OCI-LY1 (cell line): ENCODE measurements at regions not wholly inside any gene's neighbourhood (a gene's known extent, or its start where the extent isn't known, plus 50 kb on each side); places are given as distances from the start of the nearest gene placed in this dataset.

Experiments used
- H2AFZ ChIP-seq: fragments of 200-600 bp; sonication (generic), shearing (Covaris generic); 2 replicates; pipeline ENCODE4 v1.6.0; 2014; ENCODE audit warnings: antibody characterized with exemption, mild to moderate bottlenecking, low read length
- H3F3A ChIP-seq: fragments of 200-600 bp; sonication (generic), shearing (Covaris generic); 2 replicates; pipeline ENCODE4 v1.6.0; 2014; ENCODE audit warnings: mild to moderate bottlenecking, antibody characterized with exemption, low read length, moderate library complexity; ENCODE audit not compliant: insufficient read depth
- H3K27ac ChIP-seq: fragments of 200-600 bp; sonication (generic); 2 replicates; pipeline ENCODE4 v1.5.1; 2014; ENCODE audit warnings: low read length, mixed run types, mild to moderate bottlenecking, low read depth; ENCODE audit not compliant: poor library complexity, severe bottlenecking
- H3K27me3 ChIP-seq: fragments of 200-600 bp; sonication (generic); 2 replicates; pipeline ENCODE4 v1.6.0; 2014; ENCODE audit warnings: antibody characterized with exemption, mild to moderate bottlenecking, low read length, moderate library complexity; ENCODE audit not compliant: insufficient read depth
- H3K36me3 ChIP-seq: fragments of 200-600 bp; sonication (generic); 2 replicates; pipeline ENCODE4 v1.6.1; 2014; ENCODE audit warnings: mild to moderate bottlenecking, antibody characterized with exemption, low read length, moderate library complexity, mixed read lengths; ENCODE audit not compliant: insufficient read depth
- H3K4me1 ChIP-seq: fragments of 200-600 bp; sonication (generic); 2 replicates; pipeline ENCODE4 v1.5.1; 2014; ENCODE audit warnings: mild to moderate bottlenecking, low read length, moderate library complexity; ENCODE audit not compliant: insufficient read depth, severe bottlenecking
- H3K4me2 ChIP-seq: fragments of 200-600 bp; sonication (generic), shearing (Covaris generic); 2 replicates; pipeline ENCODE4 v1.6.1; 2014; ENCODE audit warnings: low read length
- H3K4me3 ChIP-seq: fragments of 200-600 bp; sonication (generic); 2 replicates; pipeline ENCODE4 v1.5.1; 2014; ENCODE audit warnings: low read length, low read depth, mild to moderate bottlenecking, mixed read lengths; ENCODE audit not compliant: poor library complexity, severe bottlenecking
- H3K79me2 ChIP-seq: fragments of 200-600 bp; shearing (Covaris generic); 2 replicates; pipeline ENCODE4 v1.6.1; 2016; ENCODE audit warnings: mixed run types, low read length, mixed read lengths; ENCODE audit not compliant: insufficient read depth
- H3K9ac ChIP-seq: fragments of 200-600 bp; sonication (generic), shearing (Covaris generic); 2 replicates; pipeline ENCODE4 v1.6.1; 2014; ENCODE audit warnings: mild to moderate bottlenecking, low read length, mixed read lengths
- H3K9me2 ChIP-seq: fragments of 200-600 bp; sonication (generic), shearing (Covaris generic); 2 replicates; pipeline ENCODE4 v1.6.1; 2014; ENCODE audit warnings: low read depth, mild to moderate bottlenecking, low read length, mixed read lengths
- H3K9me3 ChIP-seq: fragments of 200-600 bp; shearing (Covaris generic); 2 replicates; pipeline ENCODE4 v1.6.1; 2014; ENCODE audit warnings: low read length, mixed read lengths
- H4K20me1 ChIP-seq: fragments of 200-600 bp; sonication (generic), shearing (Covaris generic); 2 replicates; pipeline ENCODE4 v1.6.0; 2016; ENCODE audit warnings: mild to moderate bottlenecking, low read length; ENCODE audit not compliant: insufficient read depth
- EZH2 ChIP-seq: fragments of 200-600 bp; sonication (generic), shearing (Covaris generic); IDR thresholded peaks from 2 replicates; pipeline ENCODE4 v1.8.0; 2017; ENCODE audit warnings: borderline replicate concordance, mixed run types, mild to moderate bottlenecking, antibody characterized with exemption, low read length, moderate library complexity, mixed read lengths
- TF ChIP-seq, protein P1 (sequence below): fragments of 200-600 bp; sonication (generic), shearing (Covaris generic); IDR thresholded peaks from 2 replicates; pipeline ENCODE4 v1.5.1; 2017; ENCODE audit warnings: mild to moderate bottlenecking, antibody characterized with exemption, low read length, moderate library complexity, mixed read lengths

DNA sequence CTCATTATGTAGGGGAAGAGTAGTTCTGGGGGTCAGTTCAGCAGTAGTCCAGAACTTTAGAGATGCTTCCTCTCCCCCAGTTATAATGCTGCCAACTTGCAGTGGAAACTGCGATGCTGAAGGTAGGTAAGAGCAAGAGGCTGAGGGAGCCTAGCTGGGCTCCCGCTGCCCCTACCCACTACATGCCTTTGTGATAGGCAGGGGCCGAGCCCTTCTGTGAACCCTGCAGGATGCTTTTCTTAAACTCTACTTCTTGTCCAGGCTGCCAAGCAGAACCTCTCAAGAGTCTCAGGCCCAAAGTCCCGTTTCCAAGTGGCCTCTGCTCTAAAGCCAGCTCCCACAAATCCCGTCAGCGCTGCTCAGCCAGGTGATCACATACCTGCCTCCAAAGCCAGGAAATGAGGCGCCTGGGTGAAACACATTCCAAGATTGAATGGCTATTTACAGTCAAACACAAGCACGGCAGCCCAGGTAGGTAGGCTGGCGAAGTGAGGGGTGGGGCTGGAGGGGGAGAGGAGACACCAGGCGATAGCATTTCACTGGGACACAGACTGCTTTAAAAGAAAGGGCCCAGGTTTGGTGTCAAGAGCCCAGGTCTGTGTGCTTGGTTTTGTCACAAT lies 150.7 kb downstream of the CD24 start:
- Histone ChIP-seq H3K4me2 (no peak overlapping the region), H3K27me3 (no peaks in the 10 kb centered on the region), H3K9me2 (no peaks in the 10 kb centered on the region), H3K4me1 (peaks cover 8% of the 10 kb centered on the region), H3K4me3 (no peak overlapping the region), H3K9me3 (no peaks in the 10 kb centered on the region), H4K20me1 (no peaks in the 10 kb centered on the region), H3K36me3 (no peaks in the 10 kb centered on the region), H2AFZ (peak overlapping the region; percentile 75), H3F3A (no peaks in the 10 kb centered on the region), H3K27ac (no peak overlapping the region), H3K9ac (no peak overlapping the region), H3K79me2 (no peaks in the 10 kb centered on the region)
- TF ChIP-seq, protein P1, sequence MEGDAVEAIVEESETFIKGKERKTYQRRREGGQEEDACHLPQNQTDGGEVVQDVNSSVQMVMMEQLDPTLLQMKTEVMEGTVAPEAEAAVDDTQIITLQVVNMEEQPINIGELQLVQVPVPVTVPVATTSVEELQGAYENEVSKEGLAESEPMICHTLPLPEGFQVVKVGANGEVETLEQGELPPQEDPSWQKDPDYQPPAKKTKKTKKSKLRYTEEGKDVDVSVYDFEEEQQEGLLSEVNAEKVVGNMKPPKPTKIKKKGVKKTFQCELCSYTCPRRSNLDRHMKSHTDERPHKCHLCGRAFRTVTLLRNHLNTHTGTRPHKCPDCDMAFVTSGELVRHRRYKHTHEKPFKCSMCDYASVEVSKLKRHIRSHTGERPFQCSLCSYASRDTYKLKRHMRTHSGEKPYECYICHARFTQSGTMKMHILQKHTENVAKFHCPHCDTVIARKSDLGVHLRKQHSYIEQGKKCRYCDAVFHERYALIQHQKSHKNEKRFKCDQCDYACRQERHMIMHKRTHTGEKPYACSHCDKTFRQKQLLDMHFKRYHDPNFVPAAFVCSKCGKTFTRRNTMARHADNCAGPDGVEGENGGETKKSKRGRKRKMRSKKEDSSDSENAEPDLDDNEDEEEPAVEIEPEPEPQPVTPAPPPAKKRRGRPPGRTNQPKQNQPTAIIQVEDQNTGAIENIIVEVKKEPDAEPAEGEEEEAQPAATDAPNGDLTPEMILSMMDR: no peak
- TF ChIP-seq EZH2: no peak

DNA sequence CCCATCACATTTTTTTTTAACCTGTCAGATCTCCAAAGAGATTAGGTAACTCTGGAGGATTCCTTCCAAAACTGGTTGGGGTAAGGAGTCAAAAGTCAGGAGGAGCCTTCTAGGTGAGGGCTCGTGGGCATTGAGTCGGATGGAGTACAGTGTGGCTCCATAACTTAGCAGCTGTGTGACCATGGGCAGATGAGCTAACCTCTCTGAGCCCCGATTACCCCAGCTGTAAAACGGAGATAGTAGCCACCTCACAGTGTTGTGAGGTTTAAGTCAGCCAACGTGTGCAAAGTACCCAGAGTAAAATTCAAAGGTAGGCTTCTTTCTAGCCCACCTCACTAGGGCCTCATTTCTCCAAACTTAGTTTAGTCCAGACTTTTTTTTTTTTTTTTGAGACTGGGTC lies 151.5 kb downstream of the CD24 start:
- no peaks in the 10 kb centered on the region for H3K27me3 ChIP-seq
- no peaks in the 10 kb centered on the region for H3K9me3 ChIP-seq
- peaks cover 8% of the 10 kb centered on the region for H3K4me1 ChIP-seq
- H3K9ac ChIP-seq: no peak overlapping the region
- H3K36me3 ChIP-seq: no peaks in the 10 kb centered on the region
- H3F3A ChIP-seq: no peaks in the 10 kb centered on the region
- no peak overlapping the region for H3K4me2 ChIP-seq
- no peaks in the 10 kb centered on the region for H4K20me1 ChIP-seq
- H3K9me2 ChIP-seq: no peaks in the 10 kb centered on the region
- H2AFZ ChIP-seq: no peak overlapping the region
- no peak overlapping the region for H3K4me3 ChIP-seq
- no peaks in the 10 kb centered on the region for H3K79me2 ChIP-seq
- no peak for TF ChIP-seq EZH2
- H3K27ac ChIP-seq: no peak overlapping the region

DNA sequence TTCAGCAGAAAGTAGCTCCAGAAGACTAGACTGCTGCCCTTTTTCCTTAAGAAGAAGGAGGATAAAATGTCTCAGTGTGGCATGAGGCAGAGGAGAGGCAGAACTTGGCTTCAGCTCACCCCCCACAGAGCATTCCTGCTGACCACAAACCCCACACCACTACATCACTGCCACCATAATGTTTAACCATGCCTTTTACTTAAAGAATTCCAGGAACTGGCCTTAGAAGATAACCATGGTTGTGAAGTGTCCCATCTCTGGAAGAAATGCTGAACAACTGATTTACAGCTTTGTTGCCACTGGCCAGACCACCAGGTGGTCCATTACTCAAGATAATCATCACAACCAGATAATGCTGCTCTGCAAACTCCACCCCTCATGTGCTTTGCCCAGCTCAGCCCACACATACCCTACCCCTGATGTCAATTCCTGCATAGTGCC lies 154.1 kb downstream of the CD24 start:
- Histone ChIP-seq H3K4me3 (no peak overlapping the region), H3K9ac (no peak overlapping the region), H3K9me3 (no peaks in the 10 kb centered on the region), H4K20me1 (no peaks in the 10 kb centered on the region), H3K36me3 (no peaks in the 10 kb centered on the region), H3K9me2 (no peaks in the 10 kb centered on the region), H3F3A (no peaks in the 10 kb centered on the region), H2AFZ (no peak overlapping the region), H3K27me3 (no peaks in the 10 kb centered on the region), H3K4me1 (peaks cover 8% of the 10 kb centered on the region), H3K27ac (no peak overlapping the region), H3K79me2 (no peaks in the 10 kb centered on the region), H3K4me2 (no peak overlapping the region)
- TF ChIP-seq EZH2: no peak
- TF ChIP-seq, protein P1: no peak
